ENCODE measurements at regions not wholly inside any gene's neighbourhood (a gene's known extent, or its start where the extent isn't known, plus 50 kb on each side); places are given as distances from the start of the nearest gene placed in this dataset.

- no peak for DNase-seq (ENCODE audit: low read depth)
These were observed 208.7 kb upstream of the IER5L start for GRCh38 chr9:129386812-129387177.

- no peak for DNase-seq (ENCODE audit: low read depth)
These were observed 207.3 kb upstream of the IER5L start for GRCh38 chr9:129385211-129385934.

- DNase-seq (ENCODE audit: low read depth) = no peak
These were observed 206.6 kb upstream of the IER5L start for GRCh38 chr9:129384491-129385210.

GRCh38 chr9:129383561-129384490 is 205.8 kb upstream of the IER5L start:
- peak; percentile 50 for DNase-seq (ENCODE audit: low read depth)

GRCh38 chr9:129383019-129383560 is 205.0 kb upstream of the IER5L start:
- DNase-seq (ENCODE audit: low read depth) = no peak

GRCh38 chr9:129382281-129383018 is 204.4 kb upstream of the IER5L start:
- DNase-seq (ENCODE audit: low read depth) = no peak

GRCh38 chr9:129381481-129381957 is 203.5 kb upstream of the IER5L start:
- no peak for DNase-seq (ENCODE audit: low read depth)

GRCh38 chr9:129380961-129381401 is 202.9 kb upstream of the IER5L start:
- DNase-seq (ENCODE audit: low read depth) = no peak

- DNase-seq (ENCODE audit: low read depth) = no peak
These were observed 201.8 kb upstream of the IER5L start for GRCh38 chr9:129379886-129380285.

- DNase-seq (ENCODE audit: low read depth) = no peak
These were observed 201.2 kb upstream of the IER5L start for GRCh38 chr9:129379181-129379836.

- no peak for DNase-seq (ENCODE audit: low read depth)
These were observed 200.0 kb upstream of the IER5L start for GRCh38 chr9:129377931-129378661.

- DNase-seq (ENCODE audit: low read depth) = no peak
These were observed 199.1 kb upstream of the IER5L start for GRCh38 chr9:129377181-129377580.

- DNase-seq (ENCODE audit: low read depth) = no peak
These were observed 197.8 kb upstream of the IER5L start for GRCh38 chr9:129375845-129376244.

GRCh38 chr9:129374651-129375050 is 196.6 kb upstream of the IER5L start:
- DNase-seq (ENCODE audit: low read depth) = no peak

- no peak for DNase-seq (ENCODE audit: low read depth)
These were observed 196.2 kb upstream of the IER5L start for GRCh38 chr9:129374231-129374630.

- no peak for DNase-seq (ENCODE audit: low read depth)
These were observed 195.3 kb upstream of the IER5L start for GRCh38 chr9:129373361-129373760.

- DNase-seq (ENCODE audit: low read depth) = no peak
These were observed 192.7 kb upstream of the IER5L start for GRCh38 chr9:129370770-129371169.

GRCh38 chr9:129368444-129368978 is 190.4 kb upstream of the IER5L start:
- DNase-seq (ENCODE audit: low read depth) = peak; percentile 47

GRCh38 chr9:129367287-129367686 is 189.2 kb upstream of the IER5L start:
- DNase-seq (ENCODE audit: low read depth) = no peak

All from myocyte (in vitro differentiated cells).